Brain microvascular endothelial cell (primary cell): ENCODE measurements at regions not wholly inside any gene's neighbourhood (a gene's known extent, or its start where the extent isn't known, plus 50 kb on each side); places are given as distances from the start of the nearest gene placed in this dataset.

ENCODE experiments used
- DNase-seq: peaks from one replicate; pipeline ENCODE4 v3.0.0-alpha.2; 2020
- H3K27ac ChIP-seq: fragments of 250-450 bp; sonication (Bioruptor Pico); 2 replicates; pipeline ENCODE4 v1.5.1; 2020; ENCODE audit warnings: mild to moderate bottlenecking, moderate library complexity
- H3K27me3 ChIP-seq: fragments of 250-450 bp; sonication (Bioruptor Pico); replicated peaks from 2 replicates; pipeline ENCODE4 v1.5.1; 2020; ENCODE audit warnings: mild to moderate bottlenecking
- H3K36me3 ChIP-seq: fragments of 250-450 bp; sonication (Bioruptor Pico); replicated peaks from 2 replicates; pipeline ENCODE4 v1.5.1; 2020; ENCODE audit warnings: mild to moderate bottlenecking
- H3K4me3 ChIP-seq: 2 replicates; pipeline ENCODE4 v1.5.1; 2011; ENCODE audit warnings: low read depth, mild to moderate bottlenecking, control low read depth, low read length, moderate library complexity
- in situ Hi-C: cut with HindIII; loops from 2 replicates; pipeline ENCODE4 v1.10.0; 2017; ENCODE audit warnings: low sequenced_read_pairs, low pct_ligation_motif_present
- TF ChIP-seq, protein P1 (sequence below): IDR thresholded peaks from 2 replicates; pipeline ENCODE4 v1.5.1; 2011; ENCODE audit warnings: low read depth, mild to moderate bottlenecking, moderate library complexity, low read length, control low read depth, inconsistent platforms; ENCODE audit errors: missing control alignments

DNA sequence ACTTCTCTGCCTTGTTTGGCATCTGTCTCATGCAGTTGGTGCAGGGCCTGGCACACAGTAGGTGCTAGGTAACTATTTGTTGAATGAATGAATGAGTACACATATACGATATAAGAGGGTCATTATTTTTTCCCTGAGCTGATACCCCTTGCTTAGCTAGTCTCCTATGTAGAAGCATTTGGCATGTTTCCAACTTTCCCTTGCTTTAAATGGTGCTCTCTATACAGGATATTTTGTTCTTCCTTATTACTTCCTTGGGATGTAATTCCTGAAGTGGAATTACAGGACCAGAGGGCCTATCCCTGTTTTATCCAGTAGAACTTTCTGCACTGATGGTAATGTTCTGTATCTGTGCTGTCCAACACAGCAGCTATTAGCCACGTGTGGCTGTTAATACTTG is 250.1 kb upstream of the PWP1 start:
- no peak for DNase-seq
- no peaks in the 10 kb centered on the region for H3K27me3 ChIP-seq
- in situ Hi-C loops, result no loop called here
- no peak overlapping the region for H3K27ac ChIP-seq
- TF ChIP-seq, protein P1, sequence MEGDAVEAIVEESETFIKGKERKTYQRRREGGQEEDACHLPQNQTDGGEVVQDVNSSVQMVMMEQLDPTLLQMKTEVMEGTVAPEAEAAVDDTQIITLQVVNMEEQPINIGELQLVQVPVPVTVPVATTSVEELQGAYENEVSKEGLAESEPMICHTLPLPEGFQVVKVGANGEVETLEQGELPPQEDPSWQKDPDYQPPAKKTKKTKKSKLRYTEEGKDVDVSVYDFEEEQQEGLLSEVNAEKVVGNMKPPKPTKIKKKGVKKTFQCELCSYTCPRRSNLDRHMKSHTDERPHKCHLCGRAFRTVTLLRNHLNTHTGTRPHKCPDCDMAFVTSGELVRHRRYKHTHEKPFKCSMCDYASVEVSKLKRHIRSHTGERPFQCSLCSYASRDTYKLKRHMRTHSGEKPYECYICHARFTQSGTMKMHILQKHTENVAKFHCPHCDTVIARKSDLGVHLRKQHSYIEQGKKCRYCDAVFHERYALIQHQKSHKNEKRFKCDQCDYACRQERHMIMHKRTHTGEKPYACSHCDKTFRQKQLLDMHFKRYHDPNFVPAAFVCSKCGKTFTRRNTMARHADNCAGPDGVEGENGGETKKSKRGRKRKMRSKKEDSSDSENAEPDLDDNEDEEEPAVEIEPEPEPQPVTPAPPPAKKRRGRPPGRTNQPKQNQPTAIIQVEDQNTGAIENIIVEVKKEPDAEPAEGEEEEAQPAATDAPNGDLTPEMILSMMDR, result no peak
- no peak overlapping the region for H3K4me3 ChIP-seq
- no peaks in the 10 kb centered on the region for H3K36me3 ChIP-seq

DNA sequence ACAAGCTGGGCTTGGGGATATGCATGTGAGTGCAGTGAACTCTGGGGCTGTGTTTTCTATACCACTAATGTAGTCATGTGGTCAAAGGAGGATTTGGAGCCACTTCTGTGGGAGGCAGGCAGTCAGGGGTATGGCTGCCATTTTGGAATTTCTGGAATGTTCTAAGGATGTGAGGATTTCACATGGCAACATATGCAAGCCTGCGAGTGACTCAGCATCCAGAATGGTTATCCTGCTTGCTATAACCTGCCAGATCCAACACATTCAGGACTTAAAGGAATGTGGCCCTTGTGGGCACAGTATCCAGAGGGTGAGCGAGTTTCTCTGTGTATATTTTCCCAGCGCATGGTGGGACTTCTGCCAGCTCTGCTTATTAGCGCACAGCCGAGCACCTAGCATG is 249.2 kb upstream of the PWP1 start:
- H3K36me3 ChIP-seq, result no peaks in the 10 kb centered on the region
- DNase-seq, result peak; percentile 61
- no peaks in the 10 kb centered on the region for H3K27me3 ChIP-seq
- no peak overlapping the region for H3K4me3 ChIP-seq
- H3K27ac ChIP-seq, result no peak overlapping the region
- TF ChIP-seq, protein P1, result no peak
- in situ Hi-C loops, result no loop called here

DNA sequence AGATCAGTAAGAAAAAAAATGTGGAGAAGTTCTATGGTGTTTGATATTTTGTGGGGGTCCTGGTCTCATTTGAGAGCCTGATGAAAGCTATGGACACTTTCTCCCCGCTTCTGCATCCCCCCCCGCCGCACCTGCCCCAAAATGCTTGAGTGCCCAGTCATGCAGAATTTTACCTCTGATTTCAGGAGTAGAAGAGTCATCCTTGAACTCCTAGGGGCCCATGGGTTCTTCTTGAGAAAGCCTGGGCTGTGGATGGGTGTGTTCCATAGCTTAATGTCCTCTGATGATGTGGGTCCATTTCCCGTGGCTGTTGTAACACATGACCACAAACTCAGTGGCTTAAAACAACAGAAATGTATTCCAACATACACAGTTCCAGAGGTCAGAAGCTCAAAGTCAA is 248.8 kb upstream of the PWP1 start:
- DNase-seq, result no peak
- Histone ChIP-seq H3K27me3 (no peaks in the 10 kb centered on the region), H3K4me3 (no peak overlapping the region), H3K36me3 (no peaks in the 10 kb centered on the region), H3K27ac (no peak overlapping the region)
- TF ChIP-seq, protein P1, result no peak
- in situ Hi-C loops, result no loop called here

DNA sequence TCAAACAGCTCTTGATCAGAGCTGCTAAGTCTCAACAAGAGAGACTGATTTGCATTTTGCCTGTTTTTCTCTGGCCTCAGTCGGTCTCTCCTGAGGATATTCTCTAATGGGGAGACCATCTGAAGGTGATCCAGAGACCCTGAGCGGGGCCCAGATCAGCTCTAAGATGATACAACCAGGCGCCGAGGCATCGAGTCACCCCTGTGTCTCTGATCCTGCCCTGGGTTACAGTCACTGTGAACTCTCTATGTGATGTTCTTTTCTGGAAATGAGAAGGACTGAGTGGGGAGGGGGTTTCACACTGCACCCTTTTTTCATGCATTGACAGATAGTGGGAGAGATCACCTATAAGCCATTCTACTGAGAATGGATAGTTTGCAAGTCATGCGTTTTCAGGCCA is 247.6 kb upstream of the PWP1 start:
- Histone ChIP-seq H3K4me3 (no peak overlapping the region), H3K27me3 (no peaks in the 10 kb centered on the region), H3K27ac (no peak overlapping the region), H3K36me3 (no peaks in the 10 kb centered on the region)
- in situ Hi-C loops, result no loop called here
- TF ChIP-seq, protein P1, result no peak
- DNase-seq, result no peak

DNA sequence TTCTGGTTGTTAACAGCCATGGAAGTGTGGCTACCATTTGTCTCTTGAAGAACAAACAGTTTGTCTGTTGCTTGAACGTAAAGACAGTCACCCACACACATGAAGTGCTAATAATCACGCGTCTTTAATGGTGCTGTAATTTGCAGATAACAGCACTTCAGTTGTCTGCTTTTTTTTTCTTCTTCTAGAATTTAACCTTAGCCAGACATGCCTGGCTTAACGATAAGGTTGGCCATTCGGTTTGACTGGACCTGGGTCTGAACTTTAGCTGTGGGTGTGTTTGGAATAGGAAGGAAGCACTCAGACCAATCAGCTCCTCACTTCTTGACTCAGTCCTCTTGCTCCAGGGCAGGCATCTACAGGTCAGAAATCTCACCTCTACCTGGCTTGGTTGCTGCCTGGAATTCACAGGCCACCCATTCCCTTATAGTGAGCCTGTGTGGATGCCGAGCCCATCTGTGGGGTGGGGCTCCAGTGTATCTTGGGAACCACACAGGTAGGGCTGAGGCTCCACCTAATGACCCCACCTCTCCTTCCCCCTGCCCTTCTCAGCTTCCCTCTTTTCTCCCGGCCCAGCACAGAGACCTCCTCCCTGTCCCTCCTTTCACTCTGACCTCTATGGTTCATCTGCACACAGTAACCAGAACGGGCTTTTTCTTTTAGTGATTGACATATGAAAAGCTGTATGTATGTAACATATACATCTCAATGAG is 246.4 kb upstream of the PWP1 start:
- no peaks in the 10 kb centered on the region for H3K36me3 ChIP-seq
- in situ Hi-C loops, result no loop called here
- TF ChIP-seq, protein P1, result no peak
- DNase-seq, result no peak
- H3K27ac ChIP-seq, result no peak overlapping the region
- no peaks in the 10 kb centered on the region for H3K27me3 ChIP-seq
- H3K4me3 ChIP-seq, result no peak overlapping the region

DNA sequence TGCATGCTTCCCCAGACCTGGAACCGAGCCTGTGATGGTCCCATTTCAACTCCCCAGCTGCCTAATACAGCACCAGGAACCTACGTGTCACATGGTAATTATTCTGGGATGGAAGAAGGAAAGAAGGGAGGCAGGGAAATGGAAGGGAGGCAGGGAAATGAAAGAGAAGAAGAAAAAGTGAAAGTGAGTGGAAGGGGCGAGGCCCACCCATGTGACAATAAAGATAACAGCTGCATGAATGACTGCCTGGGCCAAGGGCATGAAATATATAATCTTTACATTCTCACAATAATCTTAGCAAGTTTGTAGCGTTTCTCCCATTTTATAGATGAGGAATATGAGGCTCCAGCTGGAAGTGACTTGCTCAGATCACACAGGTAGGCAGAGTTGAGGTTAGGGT is 245.0 kb upstream of the PWP1 start:
- no peaks in the 10 kb centered on the region for H3K36me3 ChIP-seq
- DNase-seq, result no peak
- no peak overlapping the region for H3K27ac ChIP-seq
- no peaks in the 10 kb centered on the region for H3K27me3 ChIP-seq
- in situ Hi-C loops, result no loop called here
- TF ChIP-seq, protein P1, result no peak
- no peak overlapping the region for H3K4me3 ChIP-seq
